Spleen (tissue), 11 donors: ENCODE measurements at regions not wholly inside any gene's neighbourhood (a gene's known extent, or its start where the extent isn't known, plus 50 kb on each side); places are given as distances from the start of the nearest gene placed in this dataset.

Experiments
- DNase-seq: peaks from one replicate; pipeline ENCODE4 v3.0.0-alpha.2; 2020
- H3K27ac ChIP-seq, 8 donors: fragments of 200-600 bp; sonication (generic) in 7 of 8; 1 replicate in 4 of 8; 2 replicates in 4 of 8; pipeline versions ENCODE4 v1.5.0 to v1.8.0; 2016 to 2021; ENCODE audit warnings: inconsistent platforms in 4 of 8, mild to moderate bottlenecking in 4 of 8, moderate library complexity in 1 of 8
- H3K27me3 ChIP-seq, 7 donors: fragments of 200-600 bp; sonication (generic) in 6 of 7; replicated peaks in 1 of 7; 1 replicate in 4 of 7; 2 replicates in 3 of 7; pipeline versions ENCODE4 v1.5.0 to v1.8.0; 2016 to 2021; ENCODE audit warnings: inconsistent platforms in 3 of 7, mild to moderate bottlenecking in 1 of 7
- H3K36me3 ChIP-seq, 6 donors: fragments of 200-600 bp; sonication (generic) in 5 of 6; 1 replicate in 4 of 6; 2 replicates in 2 of 6; pipeline versions ENCODE4 v1.5.0 to v1.8.0; 2016 to 2021; ENCODE audit warnings: inconsistent platforms in 2 of 6
- H3K4me1 ChIP-seq, 6 donors: fragments of 200-600 bp; sonication (generic) in 5 of 6; 1 replicate in 3 of 6; 2 replicates in 3 of 6; pipeline versions ENCODE4 v1.5.0 to v1.8.0; 2016 to 2021; ENCODE audit warnings: inconsistent platforms in 3 of 6
- H3K4me3 ChIP-seq, 8 donors: fragments of 200-600 bp; sonication (generic) in 7 of 8; 1 replicate in 4 of 8; 2 replicates in 4 of 8; pipeline versions ENCODE4 v1.5.0 to v1.8.0; 2016 to 2021; ENCODE audit warnings: inconsistent platforms in 4 of 8, mild to moderate bottlenecking in 4 of 8, moderate library complexity in 2 of 8
- H3K9me3 ChIP-seq, 8 donors: fragments of 200-600 bp; sonication (generic) in 7 of 8; 1 replicate in 4 of 8; 2 replicates in 4 of 8; pipeline versions ENCODE4 v1.5.0 to v1.8.0; 2016 to 2021; ENCODE audit warnings: inconsistent platforms in 4 of 8
- POLR2A ChIP-seq, 3 donors: fragments of 450-650 bp; IDR thresholded peaks; one replicate each; pipeline ENCODE4 v1.5.1; 2017; ENCODE audit warnings: antibody characterized with exemption in 3 of 3, mild to moderate bottlenecking in 1 of 3
- POLR2AphosphoS5 ChIP-seq, 3 donors: sonication (generic); formaldehyde crosslinking; IDR thresholded peaks; one replicate each; pipeline ENCODE4 v1.5.1; 2017; ENCODE audit warnings: antibody characterized with exemption in 3 of 3
- WGBS, 5 donors: extraction: QIAGEN DNeasy Blood & Tissue Kit in 3 of 5; methylation state at CpG; one replicate each; pipeline versions ENCODE4 v1.1.5 to v1.1.7; 2013 to 2018; 5-methylcytosine and 5-hydroxymethylcytosine counted together
- intact Hi-C: fragments of 100-400 bp; cut with DNase I; formaldehyde crosslinking; loops from one replicate; pipeline ENCODE4 v1.15.0; 2023; ENCODE audit warnings: low total_unique reads
- TF ChIP-seq, protein P1 (sequence below), 11 experiments: fragments of 200-600 bp in 7 of 11; fragments of 450-650 bp in 4 of 11; sonication (generic) in 4 of 11; IDR thresholded peaks in 8 of 11; conservative IDR thresholded peaks in 3 of 11; 1 replicate in 7 of 11; 2 replicates in 4 of 11; pipeline versions ENCODE4 v1.4.0 to v1.8.0; 2016 to 2021; ENCODE audit warnings: antibody characterized with exemption in 11 of 11, inconsistent platforms in 4 of 11, mild to moderate bottlenecking in 1 of 11
- donor health status: healthy with polysubstance abuse.
- donor health status: DM: no; HTN: no; CAD: no; lungs with moderate emphysema.
- donor health status: DM: no; HTN: no; CAD: no.
- donor health status: Bipolar disorder and iron deficiency.
- donor health status: healthy.
- donor health status: DM: no; HTN: no; CAD: no.
- donor health status: DM: yes; HTN: yes; CAD: no.

GRCh38 chrX:109049903-109050302 lies 313.5 kb upstream of the IRS4 start:
- no peak overlapping the region for H3K27ac ChIP-seq
- WGBS, 5 donors: 31 to 50% (median 40%) methylated on average over 2 of the region's 2 CpGs
- no peak overlapping the region for H3K4me3 ChIP-seq
- H3K9me3 ChIP-seq: peaks cover 0 to 4% (median 0%) of the 10 kb centered on the region in 8 donors
- no peaks in the 10 kb centered on the region for H3K27me3 ChIP-seq
- no peaks in the 10 kb centered on the region for H3K4me1 ChIP-seq
- H3K36me3 ChIP-seq: no peaks in the 10 kb centered on the region
- DNase-seq: no peak
- intact Hi-C loops: no loop called here
- no peak for TF ChIP-seq POLR2AphosphoS5 (IDR thresholded peaks at IDR 0.05)
- TF ChIP-seq, protein P1, sequence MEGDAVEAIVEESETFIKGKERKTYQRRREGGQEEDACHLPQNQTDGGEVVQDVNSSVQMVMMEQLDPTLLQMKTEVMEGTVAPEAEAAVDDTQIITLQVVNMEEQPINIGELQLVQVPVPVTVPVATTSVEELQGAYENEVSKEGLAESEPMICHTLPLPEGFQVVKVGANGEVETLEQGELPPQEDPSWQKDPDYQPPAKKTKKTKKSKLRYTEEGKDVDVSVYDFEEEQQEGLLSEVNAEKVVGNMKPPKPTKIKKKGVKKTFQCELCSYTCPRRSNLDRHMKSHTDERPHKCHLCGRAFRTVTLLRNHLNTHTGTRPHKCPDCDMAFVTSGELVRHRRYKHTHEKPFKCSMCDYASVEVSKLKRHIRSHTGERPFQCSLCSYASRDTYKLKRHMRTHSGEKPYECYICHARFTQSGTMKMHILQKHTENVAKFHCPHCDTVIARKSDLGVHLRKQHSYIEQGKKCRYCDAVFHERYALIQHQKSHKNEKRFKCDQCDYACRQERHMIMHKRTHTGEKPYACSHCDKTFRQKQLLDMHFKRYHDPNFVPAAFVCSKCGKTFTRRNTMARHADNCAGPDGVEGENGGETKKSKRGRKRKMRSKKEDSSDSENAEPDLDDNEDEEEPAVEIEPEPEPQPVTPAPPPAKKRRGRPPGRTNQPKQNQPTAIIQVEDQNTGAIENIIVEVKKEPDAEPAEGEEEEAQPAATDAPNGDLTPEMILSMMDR (IDR thresholded peaks at IDR 0.05 in 8 of 11, conservative IDR thresholded peaks at IDR 0.05 in 3 of 11): no peak

GRCh38 chrX:109049416-109049815 lies 313.1 kb upstream of the IRS4 start:
- Histone ChIP-seq H3K27me3 (no peaks in the 10 kb centered on the region), H3K4me1 (no peaks in the 10 kb centered on the region), H3K9me3 (peaks cover 0 to 4% (median 0%) of the 10 kb centered on the region in 8 donors), H3K36me3 (no peaks in the 10 kb centered on the region), H3K4me3 (no peak overlapping the region), H3K27ac (no peak overlapping the region)
- TF ChIP-seq, protein P1 (IDR thresholded peaks at IDR 0.05 in 8 of 11, conservative IDR thresholded peaks at IDR 0.05 in 3 of 11): no peak
- TF ChIP-seq POLR2A (IDR thresholded peaks at IDR 0.05): no peak
- no peak for TF ChIP-seq POLR2AphosphoS5 (IDR thresholded peaks at IDR 0.05)
- intact Hi-C loops: no loop called here
- DNase-seq: no peak
- 35 to 62% (median 52%) methylated on average over 2 of the region's 2 CpGs for WGBS, 5 donors

- Histone ChIP-seq H3K4me3 (no peak overlapping the region), H3K27me3 (no peaks in the 10 kb centered on the region), H3K36me3 (no peaks in the 10 kb centered on the region), H3K4me1 (no peaks in the 10 kb centered on the region), H3K9me3 (no peaks in the 10 kb centered on the region), H3K27ac (no peak overlapping the region)
- 28 to 48% (median 40%) methylated on average over 3 of the region's 3 CpGs for WGBS, 5 donors
- TF ChIP-seq POLR2A (IDR thresholded peaks at IDR 0.05) (no peak), POLR2AphosphoS5 (IDR thresholded peaks at IDR 0.05) (no peak)
- TF ChIP-seq, protein P1 (IDR thresholded peaks at IDR 0.05 in 8 of 11, conservative IDR thresholded peaks at IDR 0.05 in 3 of 11): no peak
- intact Hi-C loops: no loop called here
- no peak for DNase-seq
Observed at GRCh38 chrX:109040057-109040456, 303.7 kb upstream of the IRS4 start.

DNA sequence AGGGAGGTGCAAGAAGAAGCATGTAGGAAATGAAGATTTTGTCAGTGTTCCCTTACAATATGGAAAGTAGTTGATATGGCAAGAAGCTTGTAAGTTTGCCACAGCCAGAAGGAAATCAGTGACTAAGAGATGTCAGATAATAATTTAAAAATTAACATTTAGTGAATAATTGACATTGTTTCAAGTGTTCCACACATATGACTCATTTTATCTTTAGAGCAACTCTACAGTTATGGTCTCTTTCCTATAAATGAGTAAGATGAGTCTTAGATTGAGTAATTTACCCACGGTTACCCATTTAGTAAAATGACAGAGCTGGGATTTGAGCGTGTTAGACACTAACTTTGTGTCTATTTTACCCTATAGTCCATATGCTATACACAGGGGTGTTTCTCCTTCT lies 300.3 kb upstream of the IRS4 start:
- DNase-seq: no peak
- intact Hi-C loops: no loop called here
- Histone ChIP-seq H3K36me3 (no peaks in the 10 kb centered on the region), H3K4me3 (no peak overlapping the region), H3K27me3 (no peaks in the 10 kb centered on the region), H3K4me1 (no peaks in the 10 kb centered on the region), H3K9me3 (peaks cover 0 to 5% (median 0%) of the 10 kb centered on the region in 8 donors), H3K27ac (no peak overlapping the region)
- TF ChIP-seq, protein P1 (IDR thresholded peaks at IDR 0.05 in 8 of 11, conservative IDR thresholded peaks at IDR 0.05 in 3 of 11): no peak
- TF ChIP-seq POLR2A (IDR thresholded peaks at IDR 0.05): no peak
- TF ChIP-seq POLR2AphosphoS5 (IDR thresholded peaks at IDR 0.05): no peak
- WGBS, 5 donors: 40 to 93% (median 66%) methylated on average over 2 of the region's 2 CpGs
